ENCODE measurements at regions not wholly inside any gene's neighbourhood (a gene's known extent, or its start where the extent isn't known, plus 50 kb on each side); places are given as distances from the start of the nearest gene placed in this dataset.
"Not testable (repeated sequence)": the region's sequence is repeated elsewhere in the genome, so short reads cannot be mapped to it uniquely, and the experiment has no call there.

GRCh38 chr5:134471858-134472449 is 53.5 kb upstream of the JADE2 start:
- H3K4me1 ChIP-seq, result peaks cover 5 to 13% (median 7%) of the 10 kb centered on the region in 4 donors
- H3K27me3 ChIP-seq; DNase-seq; H3K9me3 ChIP-seq; H3K27ac ChIP-seq; H3K4me3 ChIP-seq; intact Hi-C loops (cut with DNase I; ENCODE audit: low total_unique reads); H3K36me3 ChIP-seq: not testable (repeated sequence)
- 82 to 86% (median 86%) methylated on average over 7 of the region's 7 CpGs for WGBS, 5 donors

DNA sequence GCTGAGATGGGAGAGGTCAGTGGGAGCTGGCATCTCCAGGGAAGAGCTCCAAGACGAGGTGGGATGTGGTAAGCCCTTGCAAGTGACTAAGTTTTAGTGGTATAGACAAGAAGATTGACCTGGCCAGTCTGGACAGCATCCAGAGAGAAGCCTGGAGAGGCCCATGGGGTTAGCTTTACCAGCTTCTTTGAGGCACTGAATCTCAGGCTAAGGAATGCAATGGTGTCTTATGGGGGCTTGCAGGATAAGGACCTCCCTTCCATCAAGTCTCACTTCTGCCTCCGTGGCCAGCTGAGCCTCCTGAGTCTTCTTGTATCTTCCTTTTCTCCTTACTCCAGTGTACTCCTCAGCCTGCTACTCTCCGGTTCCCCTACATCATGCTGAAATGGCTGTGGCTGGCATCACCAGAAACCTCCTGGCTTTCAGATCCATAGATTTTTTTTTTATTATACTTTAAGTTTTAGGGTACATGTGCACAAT is 56.5 kb upstream of the JADE2 start:
- intact Hi-C loops (cut with DNase I; ENCODE audit: low total_unique reads), result loop anchor here (10.0 kb wide), 1 partner anchor 56 kb away; the partner anchor contains the start of gene JADE2

GRCh38 chr5:134467231-134467630 is 55.5 kb upstream of the CDKN2AIPNL start:
- Histone ChIP-seq H3K27me3 (no peaks in the 10 kb centered on the region), H3K36me3 (no peaks in the 10 kb centered on the region), H3K4me3 (peak overlapping the region in 2 of 4 donors; percentile 46 to 54), H3K4me1 (peaks cover 25 to 43% (median 30%) of the 10 kb centered on the region in 4 donors), H3K9me3 (no peaks in the 10 kb centered on the region), H3K27ac (peak overlapping the region; percentile 93 to 99 (median 95))
- TF ChIP-seq EP300 (IDR thresholded peaks at IDR 0.05) (no peak), POLR2A (IDR thresholded peaks at IDR 0.05) (no peak), POLR2AphosphoS5 (IDR thresholded peaks at IDR 0.05) (no peak)
- TF ChIP-seq, protein P1, sequence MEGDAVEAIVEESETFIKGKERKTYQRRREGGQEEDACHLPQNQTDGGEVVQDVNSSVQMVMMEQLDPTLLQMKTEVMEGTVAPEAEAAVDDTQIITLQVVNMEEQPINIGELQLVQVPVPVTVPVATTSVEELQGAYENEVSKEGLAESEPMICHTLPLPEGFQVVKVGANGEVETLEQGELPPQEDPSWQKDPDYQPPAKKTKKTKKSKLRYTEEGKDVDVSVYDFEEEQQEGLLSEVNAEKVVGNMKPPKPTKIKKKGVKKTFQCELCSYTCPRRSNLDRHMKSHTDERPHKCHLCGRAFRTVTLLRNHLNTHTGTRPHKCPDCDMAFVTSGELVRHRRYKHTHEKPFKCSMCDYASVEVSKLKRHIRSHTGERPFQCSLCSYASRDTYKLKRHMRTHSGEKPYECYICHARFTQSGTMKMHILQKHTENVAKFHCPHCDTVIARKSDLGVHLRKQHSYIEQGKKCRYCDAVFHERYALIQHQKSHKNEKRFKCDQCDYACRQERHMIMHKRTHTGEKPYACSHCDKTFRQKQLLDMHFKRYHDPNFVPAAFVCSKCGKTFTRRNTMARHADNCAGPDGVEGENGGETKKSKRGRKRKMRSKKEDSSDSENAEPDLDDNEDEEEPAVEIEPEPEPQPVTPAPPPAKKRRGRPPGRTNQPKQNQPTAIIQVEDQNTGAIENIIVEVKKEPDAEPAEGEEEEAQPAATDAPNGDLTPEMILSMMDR (IDR thresholded peaks at IDR 0.05), result no peak
- intact Hi-C loops (cut with DNase I; ENCODE audit: low total_unique reads), result loop anchor here (10.0 kb wide), 1 partner anchor 58 kb away; the partner anchor contains the start of gene JADE2
- no peak for DNase-seq
- WGBS, 5 donors, result 89 to 96% (median 94%) methylated on average over 6 of the region's 6 CpGs

More for the DNA sequence above, 56.5 kb upstream of the JADE2 start:
- WGBS, 5 donors, result 67 to 75% (median 68%) methylated on average over 3 of the region's 3 CpGs
- no peaks in the 10 kb centered on the region for H3K36me3 ChIP-seq
- no peak overlapping the region for H3K4me3 ChIP-seq
- no peak overlapping the region for H3K27ac ChIP-seq
- TF ChIP-seq EP300 (IDR thresholded peaks at IDR 0.05) (no peak), POLR2A (IDR thresholded peaks at IDR 0.05) (no peak), POLR2AphosphoS5 (IDR thresholded peaks at IDR 0.05) (no peak)
- TF ChIP-seq, protein P1 (IDR thresholded peaks at IDR 0.05), result no peak
- DNase-seq, result no peak
- H3K27me3 ChIP-seq, result no peaks in the 10 kb centered on the region
- peaks cover 25 to 42% (median 30%) of the 10 kb centered on the region in 4 donors for H3K4me1 ChIP-seq
- no peaks in the 10 kb centered on the region for H3K9me3 ChIP-seq

DNA sequence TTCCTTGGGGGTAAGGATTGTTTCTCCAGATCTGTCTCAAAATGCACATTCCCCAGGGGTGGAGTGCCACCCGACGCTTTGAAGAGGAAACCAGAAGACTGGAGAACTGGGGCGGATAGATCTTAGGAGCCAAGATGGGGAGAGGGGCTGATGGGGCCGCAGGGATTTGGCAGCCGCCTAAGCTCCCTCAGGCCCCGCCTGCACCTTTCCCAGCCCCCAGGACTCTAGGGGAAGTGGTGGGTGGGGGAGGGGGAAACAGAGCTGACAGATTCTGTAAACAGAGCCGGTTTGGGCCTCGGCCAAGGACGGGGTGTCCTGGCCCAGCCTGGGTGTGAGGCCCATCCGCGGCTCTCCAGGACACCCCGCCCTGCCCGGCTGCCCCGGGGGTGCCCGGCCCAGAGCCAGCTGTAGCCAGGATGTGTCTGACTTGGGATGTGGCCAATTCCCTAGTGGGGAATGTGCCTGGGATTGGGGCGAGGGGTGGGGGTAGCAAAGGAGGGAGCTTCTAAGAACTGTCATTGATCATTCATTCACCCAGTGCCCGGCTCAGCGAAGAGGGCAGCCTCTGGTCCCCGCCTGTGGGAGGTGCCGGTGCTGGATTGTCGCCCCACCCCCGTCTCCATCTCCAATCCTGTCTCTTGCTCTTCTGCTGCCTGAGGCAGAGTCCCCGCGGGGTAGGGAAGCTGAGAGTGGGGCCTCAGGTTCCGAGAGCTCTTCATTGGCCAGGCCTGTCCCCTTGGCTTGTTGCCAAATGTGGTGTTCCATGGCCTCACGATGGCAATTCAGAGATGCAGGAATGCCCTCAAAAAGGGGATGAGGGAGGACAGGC is 54.8 kb upstream of the CDKN2AIPNL start:
- intact Hi-C loops (cut with DNase I; ENCODE audit: low total_unique reads), result loop anchor here (10.0 kb wide), 1 partner anchor 58 kb away; the partner anchor contains the start of gene JADE2
- Histone ChIP-seq H3K4me1 (peaks cover 25 to 43% (median 30%) of the 10 kb centered on the region in 4 donors), H3K27me3 (no peaks in the 10 kb centered on the region), H3K36me3 (no peaks in the 10 kb centered on the region), H3K4me3 (peak overlapping the region; percentile 36 to 54 (median 50)), H3K27ac (peak overlapping the region; percentile 93 to 99 (median 95)), H3K9me3 (no peaks in the 10 kb centered on the region)
- peak; percentile 88 to 97 for DNase-seq
- peak; percentile 71 to 86 (median 81) for TF ChIP-seq POLR2AphosphoS5 (IDR thresholded peaks at IDR 0.05)
- TF ChIP-seq POLR2A (IDR thresholded peaks at IDR 0.05), result no peak
- TF ChIP-seq, protein P1 (IDR thresholded peaks at IDR 0.05), result no peak
- TF ChIP-seq EP300 (IDR thresholded peaks at IDR 0.05), result peak; percentile 97
- 3 to 15% (median 6%) methylated on average over 18 to 26 of the region's 26 CpGs for WGBS, 5 donors

Measured in stomach (tissue), 8 donors.